ENCODE measurements at regions not wholly inside any gene's neighbourhood (a gene's known extent, or its start where the extent isn't known, plus 50 kb on each side); places are given as distances from the start of the nearest gene placed in this dataset.

DNA sequence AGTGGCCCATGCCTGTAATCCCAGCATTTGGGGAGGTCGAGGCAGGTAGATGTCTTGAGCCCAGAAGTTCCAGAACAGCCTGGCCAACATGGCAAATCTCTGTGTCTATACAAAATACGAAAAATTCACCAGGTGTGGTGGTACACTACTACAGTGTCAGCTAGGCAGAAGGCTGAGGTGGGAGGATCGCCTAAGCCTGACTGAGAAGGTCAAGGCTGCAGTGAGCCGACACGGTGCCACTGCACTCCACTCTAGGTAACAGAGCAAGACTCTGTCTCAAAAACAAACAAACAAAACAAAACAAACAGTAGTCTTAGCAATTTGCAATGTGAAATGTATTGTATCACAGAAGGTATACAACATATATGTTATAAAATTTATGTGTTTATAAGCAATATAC is 348.0 kb downstream of the SEMA3D start:
- ChIA-PET POLR2A (no interaction called here), CTCF (no interaction called here)
- Mint-ChIP-seq H3K4me3 (no peak overlapping the region), H3K36me3 (ENCODE audit: low read depth) (no peaks in the 10 kb centered on the region), H3K27ac (no peak overlapping the region), H3K9me3 (ENCODE audit: low read depth) (no peaks in the 10 kb centered on the region), H3K27me3 (no peaks in the 10 kb centered on the region), H3K4me1 (no peaks in the 10 kb centered on the region)
- ATAC-seq (no peak), DNase-seq (no peak)
- intact Hi-C loops (cut with DNase I, micrococcal nuclease), result no loop called here

DNA sequence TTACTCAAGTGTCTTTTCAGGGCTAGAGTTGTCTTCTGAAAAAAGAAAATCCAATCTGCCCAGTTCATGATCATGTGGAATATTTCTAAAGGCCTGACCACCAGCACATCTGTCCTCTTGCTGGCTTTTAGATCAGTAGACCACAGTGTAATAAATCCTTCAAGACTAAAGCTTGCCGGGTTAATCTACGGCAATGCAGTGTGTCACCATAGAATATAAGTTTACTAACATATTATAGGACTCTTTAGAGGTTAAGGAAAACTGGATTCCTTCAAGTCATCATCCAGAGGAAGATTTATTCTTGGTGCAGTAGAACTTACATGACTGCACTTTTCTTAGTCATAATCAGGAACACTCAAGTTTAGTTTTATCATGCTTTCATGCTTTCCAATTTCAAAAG is 349.5 kb downstream of the SEMA3D start:
- H3K36me3 Mint-ChIP-seq (ENCODE audit: low read depth), result no peaks in the 10 kb centered on the region
- POLR2A ChIA-PET, result no interaction called here
- intact Hi-C loops (cut with DNase I, micrococcal nuclease), result no loop called here
- no peaks in the 10 kb centered on the region for H3K4me1 Mint-ChIP-seq
- no peaks in the 10 kb centered on the region for H3K27me3 Mint-ChIP-seq
- CTCF ChIA-PET, result no interaction called here
- H3K9me3 Mint-ChIP-seq (ENCODE audit: low read depth), result no peaks in the 10 kb centered on the region
- H3K4me3 Mint-ChIP-seq, result no peak overlapping the region
- ATAC-seq, result no peak
- H3K27ac Mint-ChIP-seq, result no peak overlapping the region
- DNase-seq, result no peak

DNA sequence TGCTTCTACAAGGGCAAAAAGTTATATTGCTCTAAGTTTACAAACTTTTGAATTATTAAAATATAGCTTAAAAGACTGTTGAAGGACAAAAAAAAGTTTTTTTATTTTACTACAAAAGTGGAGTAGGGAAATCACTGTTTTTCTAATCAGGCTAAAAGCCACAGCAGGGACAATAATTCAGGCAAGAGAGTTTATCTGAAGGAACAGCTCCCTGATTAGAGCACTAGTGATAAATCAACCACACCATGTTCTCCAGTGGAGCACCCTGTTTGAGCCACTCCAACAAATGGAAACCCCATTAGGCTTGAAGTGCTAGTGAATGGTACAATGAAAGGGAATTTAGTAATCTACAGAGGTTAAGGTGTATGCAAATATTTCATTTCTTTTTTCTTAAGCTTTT is 357.1 kb downstream of the SEMA3D start:
- DNase-seq, result no peak
- POLR2A ChIA-PET, result no interaction called here
- no peaks in the 10 kb centered on the region for H3K9me3 Mint-ChIP-seq (ENCODE audit: low read depth)
- no peaks in the 10 kb centered on the region for H3K27me3 Mint-ChIP-seq
- intact Hi-C loops (cut with DNase I, micrococcal nuclease), result no loop called here
- ATAC-seq, result no peak
- H3K4me1 Mint-ChIP-seq, result no peaks in the 10 kb centered on the region
- CTCF ChIA-PET, result interaction anchor here (0.6 to 0.7 kb wide), 4 partner anchors 56 to 942 kb away, joined by 3 read pairs; no protein-coding TSS in a partner anchor
- H3K36me3 Mint-ChIP-seq (ENCODE audit: low read depth), result no peaks in the 10 kb centered on the region
- H3K27ac Mint-ChIP-seq, result no peak overlapping the region
- H3K4me3 Mint-ChIP-seq, result no peak overlapping the region

DNA sequence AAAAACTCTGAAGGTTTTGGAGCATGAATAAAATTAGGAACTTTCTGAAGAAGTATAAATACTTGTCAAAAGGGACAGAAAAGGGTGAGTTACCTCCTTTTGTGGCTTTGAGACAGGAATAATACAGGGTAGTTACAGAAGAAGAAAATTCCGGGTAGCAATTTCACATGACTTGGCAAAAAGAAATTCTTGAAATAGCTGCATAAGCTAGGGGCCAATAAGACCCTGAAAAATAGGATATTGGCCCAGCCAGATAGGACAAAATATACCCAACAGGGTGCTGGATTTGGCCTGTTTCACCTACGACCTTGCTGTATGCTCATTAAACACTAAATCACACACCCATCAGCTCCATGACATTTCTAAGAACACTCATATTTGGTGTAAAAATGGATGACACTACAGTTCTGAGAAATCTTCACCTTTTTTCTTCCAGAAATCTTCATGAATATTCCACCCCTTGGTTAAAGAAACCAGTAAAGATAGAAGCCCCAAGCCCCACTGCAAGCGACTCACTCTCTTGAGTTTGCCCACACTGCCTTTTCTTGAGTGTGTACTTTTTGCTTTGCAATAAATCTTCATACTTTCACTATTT is 362.7 kb downstream of the SEMA3D start:
- DNase-seq, result no peak
- no peaks in the 10 kb centered on the region for H3K9me3 Mint-ChIP-seq (ENCODE audit: low read depth)
- no peaks in the 10 kb centered on the region for H3K4me1 Mint-ChIP-seq
- H3K27me3 Mint-ChIP-seq, result no peaks in the 10 kb centered on the region
- ChIA-PET CTCF (no interaction called here), POLR2A (no interaction called here)
- H3K27ac Mint-ChIP-seq, result no peak overlapping the region
- H3K36me3 Mint-ChIP-seq (ENCODE audit: low read depth), result no peaks in the 10 kb centered on the region
- intact Hi-C loops (cut with DNase I, micrococcal nuclease), result no loop called here
- ATAC-seq, result no peak
- H3K4me3 Mint-ChIP-seq, result no peak overlapping the region

DNA sequence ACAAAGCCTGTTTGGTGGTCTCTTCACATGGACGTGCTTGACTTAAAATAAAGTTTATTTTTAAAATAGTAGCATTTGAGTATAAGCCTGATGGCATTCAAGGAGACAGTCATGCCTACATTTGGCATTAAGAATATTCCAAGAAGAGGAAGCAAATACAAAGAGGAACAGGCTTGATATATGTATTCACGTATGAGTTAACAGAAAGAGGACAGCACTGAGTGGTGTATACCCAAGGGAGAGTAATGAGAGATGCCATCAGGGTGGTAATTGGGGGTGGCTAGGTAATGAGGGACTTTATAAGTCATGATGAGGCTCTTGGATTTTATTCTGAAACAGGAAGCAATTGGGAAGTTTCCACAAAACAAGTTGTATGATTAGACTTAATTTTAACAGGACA is 363.3 kb downstream of the SEMA3D start:
- Mint-ChIP-seq H3K36me3 (ENCODE audit: low read depth) (no peaks in the 10 kb centered on the region), H3K27me3 (no peaks in the 10 kb centered on the region)
- no peak for DNase-seq

DNA sequence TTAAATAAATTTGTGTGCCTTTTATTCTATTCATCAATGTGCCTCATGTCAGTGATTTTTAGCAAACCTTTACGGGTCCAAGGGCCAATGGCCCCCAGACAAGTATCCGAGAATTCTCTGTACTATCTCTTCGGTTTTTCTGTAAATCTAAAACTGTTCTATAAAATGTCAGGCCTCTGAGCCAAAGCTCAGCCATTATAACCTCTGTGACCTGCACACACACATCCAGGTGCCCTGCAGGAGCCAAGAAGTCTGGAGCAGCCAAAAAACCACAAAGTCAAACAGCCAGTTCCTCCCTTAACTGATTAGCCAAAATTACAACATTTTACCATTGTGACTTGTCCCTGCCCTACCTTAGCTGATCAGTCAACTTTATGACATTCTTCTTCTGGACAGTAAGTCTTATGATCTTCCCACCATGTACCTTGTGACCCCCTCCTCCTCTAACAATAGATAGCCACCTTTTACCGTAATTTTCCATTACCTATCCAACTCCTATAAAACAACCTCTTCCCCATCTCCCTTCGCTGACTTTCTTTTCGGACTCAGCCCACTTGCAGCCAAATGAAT is 363.8 kb downstream of the SEMA3D start:
- Mint-ChIP-seq H3K27me3 (no peaks in the 10 kb centered on the region), H3K4me3 (no peak overlapping the region), H3K27ac (no peak overlapping the region), H3K9me3 (ENCODE audit: low read depth) (no peaks in the 10 kb centered on the region), H3K4me1 (no peaks in the 10 kb centered on the region), H3K36me3 (ENCODE audit: low read depth) (no peaks in the 10 kb centered on the region)
- intact Hi-C loops (cut with DNase I, micrococcal nuclease), result no loop called here
- POLR2A ChIA-PET, result no interaction called here
- CTCF ChIA-PET, result no interaction called here
- no peak for ATAC-seq
- DNase-seq, result no peak

More for the DNA sequence above, 363.3 kb downstream of the SEMA3D start:
- ChIA-PET POLR2A (no interaction called here), CTCF (no interaction called here)
- intact Hi-C loops (cut with DNase I, micrococcal nuclease), result no loop called here
- no peaks in the 10 kb centered on the region for H3K9me3 Mint-ChIP-seq (ENCODE audit: low read depth)
- no peak for ATAC-seq
- no peaks in the 10 kb centered on the region for H3K4me1 Mint-ChIP-seq
- no peak overlapping the region for H3K4me3 Mint-ChIP-seq
- no peak overlapping the region for H3K27ac Mint-ChIP-seq

DNA sequence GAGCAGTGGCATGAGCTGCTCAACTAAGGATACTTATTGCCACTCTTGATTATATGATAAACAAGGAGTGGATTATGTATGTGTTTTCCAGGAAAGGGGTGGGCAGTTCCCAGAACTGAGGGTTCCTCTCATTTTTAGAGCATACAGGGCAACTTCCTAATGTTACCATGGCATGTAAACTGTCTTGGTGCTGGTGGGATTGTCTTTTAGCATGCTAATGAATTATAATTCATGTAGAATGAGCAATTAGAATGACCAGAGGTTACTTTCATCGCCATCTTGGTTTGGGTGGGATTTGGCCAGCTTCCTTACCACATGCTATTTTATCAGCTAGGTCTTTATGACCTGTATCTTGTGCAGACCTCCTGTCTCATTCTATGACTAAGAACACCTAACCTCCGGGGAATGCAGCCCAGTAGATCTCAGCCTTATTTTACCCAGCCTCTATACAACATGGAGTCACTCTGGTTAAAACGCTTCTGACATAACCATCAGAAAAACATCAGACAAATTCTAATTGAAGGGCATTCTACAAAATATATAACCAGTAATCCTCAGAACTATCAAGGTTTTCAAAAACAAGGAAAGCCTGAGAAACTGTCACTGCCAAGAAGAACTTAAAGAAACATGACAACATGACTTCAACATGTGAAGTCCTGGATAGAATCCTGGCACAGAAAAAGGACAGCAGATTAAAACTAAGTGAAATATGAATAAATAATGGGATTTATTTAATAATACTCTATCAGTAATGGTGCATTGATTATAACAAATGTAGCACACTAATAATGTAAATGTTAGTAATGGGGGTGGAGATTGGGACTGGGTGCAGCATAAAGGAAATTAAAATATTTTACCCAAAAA is 365.0 kb downstream of the SEMA3D start:
- ChIA-PET CTCF (no interaction called here), POLR2A (no interaction called here)
- intact Hi-C loops (cut with DNase I, micrococcal nuclease), result no loop called here
- no peaks in the 10 kb centered on the region for H3K4me1 Mint-ChIP-seq
- no peaks in the 10 kb centered on the region for H3K9me3 Mint-ChIP-seq (ENCODE audit: low read depth)
- no peak for ATAC-seq
- H3K27me3 Mint-ChIP-seq, result no peaks in the 10 kb centered on the region
- no peak for DNase-seq
- no peak overlapping the region for H3K27ac Mint-ChIP-seq
- H3K4me3 Mint-ChIP-seq, result no peak overlapping the region
- no peaks in the 10 kb centered on the region for H3K36me3 Mint-ChIP-seq (ENCODE audit: low read depth)

DNA sequence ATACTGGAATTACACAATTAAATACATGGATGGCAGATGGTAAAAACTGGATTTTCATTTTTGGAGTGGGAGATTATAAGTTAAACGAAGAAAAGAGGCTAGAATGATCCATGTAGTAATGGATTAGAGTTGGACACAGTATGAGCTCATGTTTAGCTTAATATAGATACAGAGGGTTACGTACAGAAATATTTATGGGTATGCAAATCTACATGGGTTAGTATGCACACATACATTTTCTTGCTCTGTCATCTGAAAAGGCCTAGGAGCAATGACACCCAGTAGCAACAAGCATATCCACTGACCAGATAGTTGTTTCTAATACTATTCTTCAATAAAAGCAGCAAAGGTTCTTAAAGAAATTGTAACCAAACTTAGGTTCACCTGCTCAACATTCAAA is 366.4 kb downstream of the SEMA3D start:
- no peak overlapping the region for H3K4me3 Mint-ChIP-seq
- ChIA-PET CTCF (interaction anchor here (0.6 kb wide), 1 partner anchor 201 kb away, joined by 3 read pairs; no protein-coding TSS in a partner anchor), POLR2A (no interaction called here)
- H3K4me1 Mint-ChIP-seq, result no peaks in the 10 kb centered on the region
- H3K9me3 Mint-ChIP-seq (ENCODE audit: low read depth), result no peaks in the 10 kb centered on the region
- no peak for ATAC-seq
- DNase-seq, result no peak
- intact Hi-C loops (cut with DNase I, micrococcal nuclease), result no loop called here
- no peak overlapping the region for H3K27ac Mint-ChIP-seq
- H3K36me3 Mint-ChIP-seq (ENCODE audit: low read depth), result no peaks in the 10 kb centered on the region
- H3K27me3 Mint-ChIP-seq, result no peaks in the 10 kb centered on the region

DNA sequence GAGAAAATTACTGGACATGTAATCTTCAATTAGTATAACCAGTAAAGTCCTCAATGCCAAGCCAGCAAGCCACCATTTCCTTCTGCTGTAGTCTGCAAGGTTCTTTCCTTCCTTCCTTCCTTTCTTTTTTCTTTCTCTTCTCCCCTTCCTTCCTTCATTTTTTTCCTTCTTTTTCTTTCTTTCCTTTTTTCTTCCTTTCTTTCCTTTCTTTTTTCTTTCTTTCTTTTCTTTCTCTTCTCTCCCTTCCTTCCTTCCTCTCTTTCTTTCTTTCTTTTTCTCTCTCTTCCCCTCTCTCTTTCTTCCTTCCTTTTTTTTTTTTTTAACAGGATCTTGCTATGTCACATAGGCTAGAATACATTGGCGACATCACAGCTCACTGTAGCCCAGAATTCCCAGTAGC is 369.8 kb downstream of the SEMA3D start:
- H3K27me3 Mint-ChIP-seq, result no peaks in the 10 kb centered on the region
- H3K27ac Mint-ChIP-seq, result no peak overlapping the region
- no peaks in the 10 kb centered on the region for H3K4me1 Mint-ChIP-seq
- no peaks in the 10 kb centered on the region for H3K9me3 Mint-ChIP-seq (ENCODE audit: low read depth)
- H3K4me3 Mint-ChIP-seq, result no peak overlapping the region
- no peaks in the 10 kb centered on the region for H3K36me3 Mint-ChIP-seq (ENCODE audit: low read depth)
- ATAC-seq, result no peak
- DNase-seq, result no peak
- ChIA-PET POLR2A (no interaction called here), CTCF (no interaction called here)
- intact Hi-C loops (cut with DNase I, micrococcal nuclease), result no loop called here

DNA sequence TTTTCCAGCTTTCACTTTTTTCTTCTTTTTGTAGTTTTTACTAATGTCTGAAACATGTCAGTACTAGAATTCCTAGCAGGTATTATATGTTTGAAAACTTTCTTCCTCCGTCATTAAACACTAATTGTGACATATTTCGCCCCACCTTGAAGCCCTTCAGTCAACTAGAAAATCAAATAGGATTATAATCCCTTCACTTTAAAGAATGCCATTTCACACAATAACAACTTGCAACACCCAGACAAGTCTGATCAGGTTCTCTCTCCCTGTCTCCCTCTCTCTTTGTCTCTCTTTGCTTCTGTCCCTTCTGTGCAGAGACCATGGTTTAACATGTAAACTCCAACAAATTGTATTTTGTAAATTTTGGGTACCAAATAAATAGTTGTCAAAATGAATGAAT is 373.5 kb downstream of the SEMA3D start:
- CTCF ChIA-PET, result no interaction called here
- Mint-ChIP-seq H3K27me3 (no peaks in the 10 kb centered on the region), H3K4me3 (no peak overlapping the region), H3K27ac (no peak overlapping the region), H3K36me3 (ENCODE audit: low read depth) (no peaks in the 10 kb centered on the region), H3K9me3 (ENCODE audit: low read depth) (no peaks in the 10 kb centered on the region), H3K4me1 (no peaks in the 10 kb centered on the region)
- intact Hi-C loops (cut with DNase I, micrococcal nuclease), result no loop called here
- no peak for ATAC-seq
- DNase-seq, result no peak
- POLR2A ChIA-PET, result no interaction called here

DNA sequence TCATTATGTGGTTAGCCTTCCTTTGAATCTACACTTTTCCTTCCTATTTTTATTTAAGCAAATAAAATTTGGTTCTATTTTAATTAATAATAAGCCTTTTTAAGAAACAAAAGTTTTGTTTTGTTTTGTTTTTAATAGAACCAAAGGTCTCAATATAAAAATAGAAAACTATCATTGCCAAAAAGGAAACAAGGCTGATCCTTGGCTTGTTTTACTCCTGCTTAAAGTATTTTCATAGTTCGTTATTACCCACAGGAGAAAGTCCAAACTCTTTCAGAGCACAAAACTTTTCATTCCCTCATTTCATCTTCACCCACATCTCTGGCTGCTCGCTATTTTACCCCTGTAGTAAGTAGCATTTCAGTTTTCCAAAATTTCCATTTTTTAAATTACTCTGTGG is 374.8 kb downstream of the SEMA3D start:
- H3K9me3 Mint-ChIP-seq (ENCODE audit: low read depth), result no peaks in the 10 kb centered on the region
- CTCF ChIA-PET, result no interaction called here
- no peaks in the 10 kb centered on the region for H3K27me3 Mint-ChIP-seq

DNA sequence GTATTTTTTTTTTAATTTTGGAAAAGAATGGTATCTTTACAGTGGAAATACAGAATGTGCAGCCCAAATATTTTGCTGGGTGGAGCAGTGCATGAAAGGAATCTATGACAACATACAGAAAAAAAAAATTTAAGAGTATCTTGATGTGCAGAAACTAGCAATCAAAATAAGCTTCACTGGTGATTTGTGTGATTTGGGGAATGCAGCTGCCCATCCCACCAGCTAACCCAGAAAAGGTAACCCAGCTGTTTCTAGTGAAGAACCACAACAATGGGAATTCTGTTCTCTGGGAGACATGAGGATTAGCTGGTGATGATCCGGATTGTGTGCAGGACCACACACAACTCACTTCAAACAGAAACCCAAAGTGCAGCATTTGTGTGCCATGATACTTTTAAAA is 375.5 kb downstream of the SEMA3D start:
- POLR2A ChIA-PET, result no interaction called here
- ATAC-seq, result no peak
- Mint-ChIP-seq H3K4me1 (no peaks in the 10 kb centered on the region), H3K27me3 (no peaks in the 10 kb centered on the region), H3K27ac (no peak overlapping the region), H3K9me3 (ENCODE audit: low read depth) (no peaks in the 10 kb centered on the region), H3K36me3 (ENCODE audit: low read depth) (no peaks in the 10 kb centered on the region), H3K4me3 (no peak overlapping the region)
- intact Hi-C loops (cut with DNase I, micrococcal nuclease), result no loop called here
- no peak for DNase-seq
- CTCF ChIA-PET, result no interaction called here

More for the DNA sequence above, 374.8 kb downstream of the SEMA3D start:
- no peak overlapping the region for H3K4me3 Mint-ChIP-seq
- H3K36me3 Mint-ChIP-seq (ENCODE audit: low read depth), result no peaks in the 10 kb centered on the region
- ATAC-seq (no peak), DNase-seq (no peak)
- no peak overlapping the region for H3K27ac Mint-ChIP-seq
- intact Hi-C loops (cut with DNase I, micrococcal nuclease), result no loop called here
- POLR2A ChIA-PET, result no interaction called here
- H3K4me1 Mint-ChIP-seq, result no peaks in the 10 kb centered on the region
